ENCODE measurements at regions not wholly inside any gene's neighbourhood (a gene's known extent, or its start where the extent isn't known, plus 50 kb on each side); places are given as distances from the start of the nearest gene placed in this dataset.

DNA sequence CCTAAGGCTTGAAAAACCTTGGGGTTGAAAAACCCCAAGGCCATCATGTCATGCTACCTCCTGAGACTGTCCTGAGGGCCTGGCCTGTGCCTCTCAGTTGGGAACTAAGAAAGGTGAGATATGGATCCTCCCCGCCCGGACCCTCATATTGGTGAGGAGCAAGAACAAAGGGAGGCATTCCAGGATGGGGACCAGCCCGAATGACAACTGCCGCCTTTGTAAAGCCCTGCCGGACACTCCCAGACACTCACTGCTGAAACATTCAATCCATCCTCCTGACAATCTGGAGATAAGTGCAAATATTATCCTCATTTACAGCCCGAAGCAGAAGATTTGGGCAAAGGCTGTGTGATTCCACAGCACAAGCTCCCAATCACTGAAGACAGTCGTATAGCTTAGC, 298.3 kb downstream of the NSG2 start:
- DNase-seq (ENCODE audit: low spot score): no peak
- Histone ChIP-seq H3K4me3 (ENCODE audit: low read depth in 1 of 3, low read length in 3 of 3) (no peak overlapping the region), H3K27me3 (ENCODE audit: control insufficient read depth in 4 of 4, insufficient read depth in 4 of 4, low read length in 3 of 4) (peaks cover 0 to 18% (median 0%) of the 10 kb centered on the region in 4 donors), H3K27ac (ENCODE audit: low read depth in 1 of 2, low read length in 2 of 2) (no peak overlapping the region), H3K9ac (ENCODE audit: low read depth in 1 of 2, low read length in 2 of 2) (no peak overlapping the region), H3K4me1 (ENCODE audit: control insufficient read depth in 4 of 4, insufficient read depth in 4 of 4, low read length in 3 of 4) (no peaks in the 10 kb centered on the region), H3K9me3 (ENCODE audit: control insufficient read depth in 4 of 4, low read length in 3 of 4) (peaks cover 0 to 2% (median 0%) of the 10 kb centered on the region in 4 donors), H3K36me3 (ENCODE audit: control insufficient read depth in 4 of 4, insufficient read depth in 3 of 4, low read depth in 1 of 4, low read length in 3 of 4) (no peaks in the 10 kb centered on the region)
- 76% methylated on average over 7 of the region's 7 CpGs for WGBS
- no peak for TF ChIP-seq FOXA2 (IDR thresholded peaks at IDR 0.05)
- no peak for TF ChIP-seq YY1 (IDR thresholded peaks at IDR 0.05)
- TF ChIP-seq RAD21 (IDR thresholded peaks at IDR 0.05): no peak
- TF ChIP-seq, protein P1, sequence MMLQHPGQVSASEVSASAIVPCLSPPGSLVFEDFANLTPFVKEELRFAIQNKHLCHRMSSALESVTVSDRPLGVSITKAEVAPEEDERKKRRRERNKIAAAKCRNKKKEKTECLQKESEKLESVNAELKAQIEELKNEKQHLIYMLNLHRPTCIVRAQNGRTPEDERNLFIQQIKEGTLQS (IDR thresholded peaks at IDR 0.05): no peak
- no peak for TF ChIP-seq JUND (IDR thresholded peaks at IDR 0.05)
- TF ChIP-seq TAF1 (conservative IDR thresholded peaks at IDR 0.05): no peak
- no peak for TF ChIP-seq HNF4G (IDR thresholded peaks at IDR 0.05)
- TF ChIP-seq, protein P2, sequence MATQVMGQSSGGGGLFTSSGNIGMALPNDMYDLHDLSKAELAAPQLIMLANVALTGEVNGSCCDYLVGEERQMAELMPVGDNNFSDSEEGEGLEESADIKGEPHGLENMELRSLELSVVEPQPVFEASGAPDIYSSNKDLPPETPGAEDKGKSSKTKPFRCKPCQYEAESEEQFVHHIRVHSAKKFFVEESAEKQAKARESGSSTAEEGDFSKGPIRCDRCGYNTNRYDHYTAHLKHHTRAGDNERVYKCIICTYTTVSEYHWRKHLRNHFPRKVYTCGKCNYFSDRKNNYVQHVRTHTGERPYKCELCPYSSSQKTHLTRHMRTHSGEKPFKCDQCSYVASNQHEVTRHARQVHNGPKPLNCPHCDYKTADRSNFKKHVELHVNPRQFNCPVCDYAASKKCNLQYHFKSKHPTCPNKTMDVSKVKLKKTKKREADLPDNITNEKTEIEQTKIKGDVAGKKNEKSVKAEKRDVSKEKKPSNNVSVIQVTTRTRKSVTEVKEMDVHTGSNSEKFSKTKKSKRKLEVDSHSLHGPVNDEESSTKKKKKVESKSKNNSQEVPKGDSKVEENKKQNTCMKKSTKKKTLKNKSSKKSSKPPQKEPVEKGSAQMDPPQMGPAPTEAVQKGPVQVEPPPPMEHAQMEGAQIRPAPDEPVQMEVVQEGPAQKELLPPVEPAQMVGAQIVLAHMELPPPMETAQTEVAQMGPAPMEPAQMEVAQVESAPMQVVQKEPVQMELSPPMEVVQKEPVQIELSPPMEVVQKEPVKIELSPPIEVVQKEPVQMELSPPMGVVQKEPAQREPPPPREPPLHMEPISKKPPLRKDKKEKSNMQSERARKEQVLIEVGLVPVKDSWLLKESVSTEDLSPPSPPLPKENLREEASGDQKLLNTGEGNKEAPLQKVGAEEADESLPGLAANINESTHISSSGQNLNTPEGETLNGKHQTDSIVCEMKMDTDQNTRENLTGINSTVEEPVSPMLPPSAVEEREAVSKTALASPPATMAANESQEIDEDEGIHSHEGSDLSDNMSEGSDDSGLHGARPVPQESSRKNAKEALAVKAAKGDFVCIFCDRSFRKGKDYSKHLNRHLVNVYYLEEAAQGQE (IDR thresholded peaks at IDR 0.05): no peak
- TF ChIP-seq, protein P3, sequence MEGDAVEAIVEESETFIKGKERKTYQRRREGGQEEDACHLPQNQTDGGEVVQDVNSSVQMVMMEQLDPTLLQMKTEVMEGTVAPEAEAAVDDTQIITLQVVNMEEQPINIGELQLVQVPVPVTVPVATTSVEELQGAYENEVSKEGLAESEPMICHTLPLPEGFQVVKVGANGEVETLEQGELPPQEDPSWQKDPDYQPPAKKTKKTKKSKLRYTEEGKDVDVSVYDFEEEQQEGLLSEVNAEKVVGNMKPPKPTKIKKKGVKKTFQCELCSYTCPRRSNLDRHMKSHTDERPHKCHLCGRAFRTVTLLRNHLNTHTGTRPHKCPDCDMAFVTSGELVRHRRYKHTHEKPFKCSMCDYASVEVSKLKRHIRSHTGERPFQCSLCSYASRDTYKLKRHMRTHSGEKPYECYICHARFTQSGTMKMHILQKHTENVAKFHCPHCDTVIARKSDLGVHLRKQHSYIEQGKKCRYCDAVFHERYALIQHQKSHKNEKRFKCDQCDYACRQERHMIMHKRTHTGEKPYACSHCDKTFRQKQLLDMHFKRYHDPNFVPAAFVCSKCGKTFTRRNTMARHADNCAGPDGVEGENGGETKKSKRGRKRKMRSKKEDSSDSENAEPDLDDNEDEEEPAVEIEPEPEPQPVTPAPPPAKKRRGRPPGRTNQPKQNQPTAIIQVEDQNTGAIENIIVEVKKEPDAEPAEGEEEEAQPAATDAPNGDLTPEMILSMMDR (IDR thresholded peaks at IDR 0.05; ENCODE audit: low read depth, low read length, missing input control): no peak
- no peak for TF ChIP-seq RXRA (IDR thresholded peaks at IDR 0.05)
- TF ChIP-seq, protein P4, sequence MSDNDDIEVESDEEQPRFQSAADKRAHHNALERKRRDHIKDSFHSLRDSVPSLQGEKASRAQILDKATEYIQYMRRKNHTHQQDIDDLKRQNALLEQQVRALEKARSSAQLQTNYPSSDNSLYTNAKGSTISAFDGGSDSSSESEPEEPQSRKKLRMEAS (IDR thresholded peaks at IDR 0.05): no peak
- TF ChIP-seq SP1 (IDR thresholded peaks at IDR 0.05): no peak
- no peak for TF ChIP-seq HNF4A (conservative IDR thresholded peaks at IDR 0.05)
- TF ChIP-seq, protein P5, sequence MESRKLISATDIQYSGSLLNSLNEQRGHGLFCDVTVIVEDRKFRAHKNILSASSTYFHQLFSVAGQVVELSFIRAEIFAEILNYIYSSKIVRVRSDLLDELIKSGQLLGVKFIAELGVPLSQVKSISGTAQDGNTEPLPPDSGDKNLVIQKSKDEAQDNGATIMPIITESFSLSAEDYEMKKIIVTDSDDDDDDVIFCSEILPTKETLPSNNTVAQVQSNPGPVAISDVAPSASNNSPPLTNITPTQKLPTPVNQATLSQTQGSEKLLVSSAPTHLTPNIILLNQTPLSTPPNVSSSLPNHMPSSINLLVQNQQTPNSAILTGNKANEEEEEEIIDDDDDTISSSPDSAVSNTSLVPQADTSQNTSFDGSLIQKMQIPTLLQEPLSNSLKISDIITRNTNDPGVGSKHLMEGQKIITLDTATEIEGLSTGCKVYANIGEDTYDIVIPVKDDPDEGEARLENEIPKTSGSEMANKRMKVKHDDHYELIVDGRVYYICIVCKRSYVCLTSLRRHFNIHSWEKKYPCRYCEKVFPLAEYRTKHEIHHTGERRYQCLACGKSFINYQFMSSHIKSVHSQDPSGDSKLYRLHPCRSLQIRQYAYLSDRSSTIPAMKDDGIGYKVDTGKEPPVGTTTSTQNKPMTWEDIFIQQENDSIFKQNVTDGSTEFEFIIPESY (IDR thresholded peaks at IDR 0.05): no peak

DNA sequence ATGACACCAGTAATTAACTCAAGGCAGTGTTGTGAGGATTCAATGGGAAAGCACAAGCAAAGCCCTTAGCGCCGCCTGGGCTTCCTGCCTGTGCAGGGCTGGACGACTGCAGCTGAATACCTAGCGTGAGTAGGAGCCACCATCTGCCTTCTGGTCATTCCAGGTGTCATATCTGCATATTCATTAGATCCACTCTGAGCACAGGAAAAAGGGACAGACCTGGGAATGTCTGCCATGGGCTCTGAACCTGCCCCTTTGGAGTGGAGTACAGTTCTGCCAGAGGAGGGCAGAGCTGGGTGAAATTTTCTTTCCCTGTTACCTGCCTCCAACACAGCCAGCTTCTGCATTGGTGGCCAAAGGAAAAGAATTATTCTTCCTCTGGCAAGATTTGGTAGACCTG, 298.8 kb downstream of the NSG2 start:
- H3K4me3 ChIP-seq (ENCODE audit: low read depth in 1 of 3, low read length in 3 of 3): no peak overlapping the region
- H3K9me3 ChIP-seq (ENCODE audit: control insufficient read depth in 4 of 4, low read length in 3 of 4): peaks cover 0 to 2% (median 0%) of the 10 kb centered on the region in 4 donors
- TF ChIP-seq EGR1 (IDR thresholded peaks at IDR 0.05; ENCODE audit: low read depth in 2 of 2) (no peak), TAF1 (conservative IDR thresholded peaks at IDR 0.05) (no peak), YY1 (IDR thresholded peaks at IDR 0.05) (no peak), FOXA2 (IDR thresholded peaks at IDR 0.05) (no peak), GABPA (IDR thresholded peaks at IDR 0.05 in 1 of 2, conservative IDR thresholded peaks at IDR 0.05 in 1 of 2) (no peak), HNF4G (IDR thresholded peaks at IDR 0.05) (no peak), HNF4A (conservative IDR thresholded peaks at IDR 0.05) (no peak), RAD21 (IDR thresholded peaks at IDR 0.05) (no peak), SP1 (IDR thresholded peaks at IDR 0.05) (no peak), RXRA (IDR thresholded peaks at IDR 0.05) (no peak)
- TF ChIP-seq, protein P5 (IDR thresholded peaks at IDR 0.05): no peak
- TF ChIP-seq, protein P3 (IDR thresholded peaks at IDR 0.05; ENCODE audit: low read depth, low read length, missing input control): no peak
- TF ChIP-seq, protein P1 (IDR thresholded peaks at IDR 0.05): no peak
- H3K27ac ChIP-seq (ENCODE audit: low read depth in 1 of 2, low read length in 2 of 2): no peak overlapping the region
- 68% methylated on average over 4 of the region's 4 CpGs for WGBS
- no peaks in the 10 kb centered on the region for H3K4me1 ChIP-seq (ENCODE audit: control insufficient read depth in 4 of 4, insufficient read depth in 4 of 4, low read length in 3 of 4)
- DNase-seq (ENCODE audit: low spot score): no peak
- H3K36me3 ChIP-seq (ENCODE audit: control insufficient read depth in 4 of 4, insufficient read depth in 3 of 4, low read depth in 1 of 4, low read length in 3 of 4): no peaks in the 10 kb centered on the region
- peaks cover 0 to 18% (median 0%) of the 10 kb centered on the region in 4 donors for H3K27me3 ChIP-seq (ENCODE audit: control insufficient read depth in 4 of 4, insufficient read depth in 4 of 4, low read length in 3 of 4)
- no peak overlapping the region for H3K9ac ChIP-seq (ENCODE audit: low read depth in 1 of 2, low read length in 2 of 2)
